Osteoblast (primary cell): ENCODE measurements at regions not wholly inside any gene's neighbourhood (a gene's known extent, or its start where the extent isn't known, plus 50 kb on each side); places are given as distances from the start of the nearest gene placed in this dataset.

Experiments
- DNase-seq: peaks from one replicate; pipeline ENCODE4 v3.0.0; 2011; ENCODE audit warnings: low spot score, mixed read lengths; ENCODE audit not compliant: insufficient read length; ENCODE audit errors: missing footprints
- H2AFZ ChIP-seq: 2 replicates; pipeline ENCODE4 v1.6.0; 2011; ENCODE audit warnings: mild to moderate bottlenecking, low read length
- H3K27ac ChIP-seq: 2 replicates; pipeline ENCODE4 v1.5.1; 2011; ENCODE audit warnings: mild to moderate bottlenecking, low read depth, low read length, moderate library complexity
- H3K27me3 ChIP-seq: 2 replicates; pipeline ENCODE4 v1.6.0; 2012; ENCODE audit warnings: mild to moderate bottlenecking, control low read depth, inconsistent platforms, low read length, moderate library complexity; ENCODE audit not compliant: insufficient read depth
- H3K36me3 ChIP-seq: 2 replicates; pipeline ENCODE4 v1.5.1; 2011; ENCODE audit warnings: mild to moderate bottlenecking, low read length, control low read depth, moderate library complexity; ENCODE audit not compliant: insufficient read depth
- H3K4me1 ChIP-seq: 2 replicates; pipeline ENCODE4 v1.5.1; 2011; ENCODE audit warnings: mild to moderate bottlenecking, low read length, control low read depth, moderate library complexity; ENCODE audit not compliant: insufficient read depth
- H3K4me2 ChIP-seq: 2 replicates; pipeline ENCODE4 v1.6.0; 2011; ENCODE audit warnings: mild to moderate bottlenecking, low read length; ENCODE audit not compliant: insufficient read depth
- H3K4me3 ChIP-seq: fragments of 200-600 bp; sonication (generic); 3 replicates; pipeline ENCODE4 v1.5.1; 2012; ENCODE audit warnings: mild to moderate bottlenecking, low read length, inconsistent platforms; ENCODE audit not compliant: insufficient read depth
- H3K79me2 ChIP-seq: 2 replicates; pipeline ENCODE4 v1.6.0; 2012; ENCODE audit warnings: mild to moderate bottlenecking, low read length, control low read depth, inconsistent platforms; ENCODE audit not compliant: insufficient read depth
- H3K9me3 ChIP-seq: 2 replicates; pipeline ENCODE4 v1.5.1; 2011; ENCODE audit warnings: low read depth, low read length, control low read depth
- H4K20me1 ChIP-seq: 2 replicates; pipeline ENCODE4 v1.6.0; 2012; ENCODE audit warnings: mild to moderate bottlenecking, low read length, control low read depth; ENCODE audit not compliant: insufficient read depth
- TF ChIP-seq, protein P1 (sequence below): IDR thresholded peaks from 2 replicates; pipeline ENCODE4 v1.5.1; 2011; ENCODE audit warnings: mild to moderate bottlenecking, low read depth, low read length, moderate library complexity; ENCODE audit errors: extremely low read depth

DNA sequence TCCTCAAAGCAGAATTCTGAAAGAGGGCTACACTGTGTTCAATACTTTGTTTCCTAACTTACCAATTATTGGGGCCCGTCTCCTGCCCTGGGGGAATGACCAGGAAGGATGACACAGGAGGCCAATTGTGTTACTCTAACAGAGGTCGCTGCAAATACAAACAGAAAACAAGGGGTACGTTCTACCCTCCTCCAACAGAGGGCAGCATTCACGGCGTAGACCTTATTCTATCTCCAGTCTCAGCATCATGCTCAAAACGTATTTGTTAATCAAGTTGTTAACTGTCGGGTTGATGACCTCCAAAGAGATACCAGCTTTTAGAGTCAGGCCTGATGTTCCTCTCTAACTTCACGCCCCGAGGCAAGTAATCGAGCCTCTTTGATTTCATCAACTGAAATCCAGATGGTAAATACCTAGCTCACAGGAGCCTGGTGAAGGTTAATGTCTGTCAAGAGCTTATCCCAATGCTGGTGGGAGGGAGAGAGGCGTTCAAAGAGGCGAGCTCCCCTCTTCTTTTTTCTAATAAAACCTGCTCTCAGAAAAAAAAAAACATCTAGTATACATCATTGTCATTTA is 181.0 kb upstream of the KCNIP4 start:
- TF ChIP-seq, protein P1, sequence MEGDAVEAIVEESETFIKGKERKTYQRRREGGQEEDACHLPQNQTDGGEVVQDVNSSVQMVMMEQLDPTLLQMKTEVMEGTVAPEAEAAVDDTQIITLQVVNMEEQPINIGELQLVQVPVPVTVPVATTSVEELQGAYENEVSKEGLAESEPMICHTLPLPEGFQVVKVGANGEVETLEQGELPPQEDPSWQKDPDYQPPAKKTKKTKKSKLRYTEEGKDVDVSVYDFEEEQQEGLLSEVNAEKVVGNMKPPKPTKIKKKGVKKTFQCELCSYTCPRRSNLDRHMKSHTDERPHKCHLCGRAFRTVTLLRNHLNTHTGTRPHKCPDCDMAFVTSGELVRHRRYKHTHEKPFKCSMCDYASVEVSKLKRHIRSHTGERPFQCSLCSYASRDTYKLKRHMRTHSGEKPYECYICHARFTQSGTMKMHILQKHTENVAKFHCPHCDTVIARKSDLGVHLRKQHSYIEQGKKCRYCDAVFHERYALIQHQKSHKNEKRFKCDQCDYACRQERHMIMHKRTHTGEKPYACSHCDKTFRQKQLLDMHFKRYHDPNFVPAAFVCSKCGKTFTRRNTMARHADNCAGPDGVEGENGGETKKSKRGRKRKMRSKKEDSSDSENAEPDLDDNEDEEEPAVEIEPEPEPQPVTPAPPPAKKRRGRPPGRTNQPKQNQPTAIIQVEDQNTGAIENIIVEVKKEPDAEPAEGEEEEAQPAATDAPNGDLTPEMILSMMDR, result peak; percentile 76
- H3K4me2 ChIP-seq, result no peak overlapping the region
- no peaks in the 10 kb centered on the region for H3K4me1 ChIP-seq
- H3K79me2 ChIP-seq, result no peaks in the 10 kb centered on the region
- no peaks in the 10 kb centered on the region for H3K27me3 ChIP-seq
- H3K9me3 ChIP-seq, result no peaks in the 10 kb centered on the region
- no peak overlapping the region for H3K27ac ChIP-seq
- H2AFZ ChIP-seq, result no peak overlapping the region
- no peaks in the 10 kb centered on the region for H4K20me1 ChIP-seq
- H3K4me3 ChIP-seq, result no peak overlapping the region
- peak; percentile 27 for DNase-seq
- H3K36me3 ChIP-seq, result no peaks in the 10 kb centered on the region

- H3K9me3 ChIP-seq, result no peaks in the 10 kb centered on the region
- no peak overlapping the region for H2AFZ ChIP-seq
- H3K4me3 ChIP-seq, result no peak overlapping the region
- H3K79me2 ChIP-seq, result no peaks in the 10 kb centered on the region
- H3K4me1 ChIP-seq, result no peaks in the 10 kb centered on the region
- DNase-seq, result no peak
- no peak overlapping the region for H3K4me2 ChIP-seq
- H3K27ac ChIP-seq, result no peak overlapping the region
- no peaks in the 10 kb centered on the region for H3K27me3 ChIP-seq
- H3K36me3 ChIP-seq, result no peaks in the 10 kb centered on the region
- TF ChIP-seq, protein P1, result no peak
- no peaks in the 10 kb centered on the region for H4K20me1 ChIP-seq
Measured at GRCh38 chr4:22122062-22122461, 173.5 kb upstream of the KCNIP4 start.

DNA sequence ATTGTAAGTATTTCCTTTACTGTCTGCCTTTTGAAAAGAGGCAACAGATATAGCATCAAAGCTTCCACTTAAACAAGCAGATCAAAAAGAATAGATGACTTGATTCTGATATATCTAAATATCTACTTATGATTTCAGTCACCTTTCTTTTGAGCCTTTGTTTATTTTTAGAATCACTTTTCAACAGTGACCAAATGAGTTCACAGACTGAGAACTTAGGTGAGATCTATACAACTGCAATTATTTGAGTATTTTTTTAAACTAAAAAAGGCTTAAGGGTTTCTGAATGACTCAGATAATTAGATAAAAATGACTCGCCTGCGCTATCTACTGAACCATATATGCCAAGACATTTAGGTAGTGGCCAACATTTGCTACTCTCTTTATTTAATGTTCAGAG is 166.7 kb upstream of the KCNIP4 start:
- DNase-seq, result peak; percentile 34
- H3K27me3 ChIP-seq, result no peaks in the 10 kb centered on the region
- H3K4me2 ChIP-seq, result no peak overlapping the region

DNA sequence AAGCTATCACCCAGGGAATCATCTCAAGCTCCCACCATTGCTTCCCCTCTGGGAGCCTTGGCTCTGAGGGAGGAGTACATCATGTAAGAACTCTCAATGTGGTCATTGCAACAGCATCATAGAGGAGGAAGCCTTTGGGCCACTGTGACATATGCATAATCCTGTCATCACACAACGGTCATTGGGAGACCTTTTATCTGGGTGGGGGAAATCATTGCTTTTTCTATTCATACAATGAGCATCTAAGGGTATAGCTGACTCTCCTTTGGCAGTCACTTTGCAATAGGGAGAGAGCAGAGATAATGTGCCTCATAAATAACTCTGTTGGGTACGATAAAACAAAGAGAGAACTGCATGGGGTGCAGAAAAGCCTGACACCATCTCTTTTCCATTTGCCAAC is 155.2 kb upstream of the KCNIP4 start:
- no peaks in the 10 kb centered on the region for H3K9me3 ChIP-seq
- DNase-seq, result no peak
- peaks cover 7% of the 10 kb centered on the region for H3K4me1 ChIP-seq
- H2AFZ ChIP-seq, result no peak overlapping the region
- no peaks in the 10 kb centered on the region for H3K36me3 ChIP-seq
- no peaks in the 10 kb centered on the region for H4K20me1 ChIP-seq
- TF ChIP-seq, protein P1, result no peak
- H3K27me3 ChIP-seq, result no peaks in the 10 kb centered on the region
- no peak overlapping the region for H3K4me2 ChIP-seq
- H3K79me2 ChIP-seq, result no peaks in the 10 kb centered on the region
- H3K27ac ChIP-seq, result no peak overlapping the region
- H3K4me3 ChIP-seq, result no peak overlapping the region

More for the DNA sequence above, 166.7 kb upstream of the KCNIP4 start:
- no peaks in the 10 kb centered on the region for H3K4me1 ChIP-seq
- H2AFZ ChIP-seq, result no peak overlapping the region
- H3K79me2 ChIP-seq, result no peaks in the 10 kb centered on the region
- no peaks in the 10 kb centered on the region for H3K36me3 ChIP-seq
- H3K9me3 ChIP-seq, result no peaks in the 10 kb centered on the region
- TF ChIP-seq, protein P1, result no peak
- H3K27ac ChIP-seq, result no peak overlapping the region
- no peak overlapping the region for H3K4me3 ChIP-seq
- no peaks in the 10 kb centered on the region for H4K20me1 ChIP-seq
